ENCODE measurements at regions not wholly inside any gene's neighbourhood (a gene's known extent, or its start where the extent isn't known, plus 50 kb on each side); places are given as distances from the start of the nearest gene placed in this dataset.
"Not testable (repeated sequence)": the region's sequence is repeated elsewhere in the genome, so short reads cannot be mapped to it uniquely, and the experiment has no call there.

GRCh38 chr16:60367739-60368138 lies 1633.6 kb upstream of the GOT2 start:
- no peaks in the 10 kb centered on the region for H3K9me2 ChIP-seq (replicated peaks; ENCODE audit: insufficient read depth, low read length)
- H3K4me2 ChIP-seq (ENCODE audit: low read depth, low read length, poor library complexity, severe bottlenecking), result no peak overlapping the region
- no peak overlapping the region for H2AFZ ChIP-seq (ENCODE audit: low read depth, low read length, severe bottlenecking)
- no peaks in the 10 kb centered on the region for H3K9me3 ChIP-seq (ENCODE audit: insufficient read depth, low read length)
- H3F3A ChIP-seq (ENCODE audit: insufficient read depth), result no peaks in the 10 kb centered on the region
- H3K79me2 ChIP-seq (ENCODE audit: insufficient read depth, low read length), result no peaks in the 10 kb centered on the region
- TF ChIP-seq EZH2phosphoT487 (conservative IDR thresholded peaks at IDR 0.05; ENCODE audit: low read length), result no peak
- TF ChIP-seq, protein P1, sequence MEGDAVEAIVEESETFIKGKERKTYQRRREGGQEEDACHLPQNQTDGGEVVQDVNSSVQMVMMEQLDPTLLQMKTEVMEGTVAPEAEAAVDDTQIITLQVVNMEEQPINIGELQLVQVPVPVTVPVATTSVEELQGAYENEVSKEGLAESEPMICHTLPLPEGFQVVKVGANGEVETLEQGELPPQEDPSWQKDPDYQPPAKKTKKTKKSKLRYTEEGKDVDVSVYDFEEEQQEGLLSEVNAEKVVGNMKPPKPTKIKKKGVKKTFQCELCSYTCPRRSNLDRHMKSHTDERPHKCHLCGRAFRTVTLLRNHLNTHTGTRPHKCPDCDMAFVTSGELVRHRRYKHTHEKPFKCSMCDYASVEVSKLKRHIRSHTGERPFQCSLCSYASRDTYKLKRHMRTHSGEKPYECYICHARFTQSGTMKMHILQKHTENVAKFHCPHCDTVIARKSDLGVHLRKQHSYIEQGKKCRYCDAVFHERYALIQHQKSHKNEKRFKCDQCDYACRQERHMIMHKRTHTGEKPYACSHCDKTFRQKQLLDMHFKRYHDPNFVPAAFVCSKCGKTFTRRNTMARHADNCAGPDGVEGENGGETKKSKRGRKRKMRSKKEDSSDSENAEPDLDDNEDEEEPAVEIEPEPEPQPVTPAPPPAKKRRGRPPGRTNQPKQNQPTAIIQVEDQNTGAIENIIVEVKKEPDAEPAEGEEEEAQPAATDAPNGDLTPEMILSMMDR (IDR thresholded peaks at IDR 0.05; ENCODE audit: insufficient read depth, low read length, poor library complexity, severe bottlenecking), result no peak
- no peaks in the 10 kb centered on the region for H3K27me3 ChIP-seq (ENCODE audit: low read length)
- H3K36me3 ChIP-seq (ENCODE audit: low read length), result no peaks in the 10 kb centered on the region
- H3K9ac ChIP-seq (ENCODE audit: low read length), result no peak overlapping the region
- no peak overlapping the region for H3K27ac ChIP-seq (ENCODE audit: low read depth, low read length)
- no peaks in the 10 kb centered on the region for H4K20me1 ChIP-seq (ENCODE audit: low read depth, low read length)
- H3K4me3 ChIP-seq (ENCODE audit: insufficient read depth, low read length, poor library complexity, severe bottlenecking), result no peak overlapping the region

DNA sequence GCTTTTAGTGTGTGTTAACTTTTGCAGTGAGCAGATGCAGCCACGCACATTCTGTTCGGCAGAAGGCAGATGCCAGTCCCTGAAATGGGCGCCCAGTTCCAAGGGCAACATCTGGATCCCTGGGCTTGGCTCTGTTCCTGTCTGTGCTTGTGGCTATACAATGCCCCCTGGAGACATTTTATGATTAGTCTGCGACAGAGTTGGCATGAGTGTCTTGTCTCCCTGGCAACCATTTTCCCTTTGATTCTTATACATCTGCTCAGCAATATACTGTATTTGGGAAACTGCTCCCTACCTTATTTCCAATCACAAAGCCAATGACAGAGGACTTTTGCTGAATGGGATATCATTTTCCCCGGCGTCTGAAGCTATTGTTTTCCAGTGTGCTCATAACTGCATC lies 1629.5 kb upstream of the GOT2 start:
- Histone ChIP-seq H2AFZ (ENCODE audit: low read depth, low read length, severe bottlenecking) (no peak overlapping the region), H3K9me3 (ENCODE audit: insufficient read depth, low read length) (no peaks in the 10 kb centered on the region), H3K27ac (ENCODE audit: low read depth, low read length) (no peak overlapping the region), H3K36me3 (ENCODE audit: low read length) (no peaks in the 10 kb centered on the region), H3K9me2 (replicated peaks; ENCODE audit: insufficient read depth, low read length) (no peaks in the 10 kb centered on the region), H3K9ac (ENCODE audit: low read length) (no peak overlapping the region), H3F3A (ENCODE audit: insufficient read depth) (no peaks in the 10 kb centered on the region), H4K20me1 (ENCODE audit: low read depth, low read length) (no peaks in the 10 kb centered on the region), H3K4me2 (ENCODE audit: low read depth, low read length, poor library complexity, severe bottlenecking) (no peak overlapping the region), H3K79me2 (ENCODE audit: insufficient read depth, low read length) (no peaks in the 10 kb centered on the region), H3K27me3 (ENCODE audit: low read length) (no peaks in the 10 kb centered on the region), H3K4me3 (ENCODE audit: insufficient read depth, low read length, poor library complexity, severe bottlenecking) (no peak overlapping the region)
- TF ChIP-seq, protein P1 (IDR thresholded peaks at IDR 0.05; ENCODE audit: insufficient read depth, low read length, poor library complexity, severe bottlenecking), result no peak
- TF ChIP-seq EZH2phosphoT487 (conservative IDR thresholded peaks at IDR 0.05; ENCODE audit: low read length), result no peak

DNA sequence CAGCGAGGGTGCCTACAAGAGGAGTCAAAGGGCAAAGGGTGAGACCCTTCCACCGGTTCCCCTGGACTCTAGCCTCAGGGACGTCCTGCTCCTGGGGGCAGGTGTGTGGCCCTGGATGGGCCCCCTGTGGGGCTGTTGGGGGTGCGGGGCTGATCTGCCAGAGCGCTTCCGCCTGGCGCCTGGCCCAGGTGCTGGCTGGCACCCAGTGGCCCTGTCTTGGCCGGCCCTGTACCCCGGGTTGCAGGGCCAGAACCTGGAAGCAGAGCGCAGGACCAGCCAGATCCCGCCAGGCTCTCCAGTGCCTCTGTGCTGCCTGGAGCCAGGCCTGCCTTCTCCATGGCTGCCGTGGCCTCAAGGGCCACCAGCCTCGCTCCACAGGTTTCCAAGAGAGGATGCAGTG lies 1625.8 kb upstream of the GOT2 start:
- not testable (repeated sequence) for H3F3A ChIP-seq (ENCODE audit: insufficient read depth); H3K9ac ChIP-seq (ENCODE audit: low read length); H3K9me2 ChIP-seq (replicated peaks; ENCODE audit: insufficient read depth, low read length); H3K79me2 ChIP-seq (ENCODE audit: insufficient read depth, low read length); H3K4me2 ChIP-seq (ENCODE audit: low read depth, low read length, poor library complexity, severe bottlenecking); H3K4me3 ChIP-seq (ENCODE audit: insufficient read depth, low read length, poor library complexity, severe bottlenecking); H4K20me1 ChIP-seq (ENCODE audit: low read depth, low read length); H2AFZ ChIP-seq (ENCODE audit: low read depth, low read length, severe bottlenecking); H3K36me3 ChIP-seq (ENCODE audit: low read length); H3K9me3 ChIP-seq (ENCODE audit: insufficient read depth, low read length); H3K27me3 ChIP-seq (ENCODE audit: low read length); H3K27ac ChIP-seq (ENCODE audit: low read depth, low read length)

GRCh38 chr16:60359412-60359811 lies 1625.3 kb upstream of the GOT2 start:
- H3F3A ChIP-seq (ENCODE audit: insufficient read depth); H2AFZ ChIP-seq (ENCODE audit: low read depth, low read length, severe bottlenecking); H3K9me2 ChIP-seq (replicated peaks; ENCODE audit: insufficient read depth, low read length); H3K4me2 ChIP-seq (ENCODE audit: low read depth, low read length, poor library complexity, severe bottlenecking); H3K36me3 ChIP-seq (ENCODE audit: low read length); H3K9me3 ChIP-seq (ENCODE audit: insufficient read depth, low read length); H3K27me3 ChIP-seq (ENCODE audit: low read length); H3K27ac ChIP-seq (ENCODE audit: low read depth, low read length); H3K9ac ChIP-seq (ENCODE audit: low read length); H3K4me3 ChIP-seq (ENCODE audit: insufficient read depth, low read length, poor library complexity, severe bottlenecking); H4K20me1 ChIP-seq (ENCODE audit: low read depth, low read length); H3K79me2 ChIP-seq (ENCODE audit: insufficient read depth, low read length): not testable (repeated sequence)

- not testable (repeated sequence) for H3K4me2 ChIP-seq (ENCODE audit: low read depth, low read length, poor library complexity, severe bottlenecking); H3K27ac ChIP-seq (ENCODE audit: low read depth, low read length); H3F3A ChIP-seq (ENCODE audit: insufficient read depth); H3K27me3 ChIP-seq (ENCODE audit: low read length); H3K36me3 ChIP-seq (ENCODE audit: low read length); H3K9me2 ChIP-seq (replicated peaks; ENCODE audit: insufficient read depth, low read length); H4K20me1 ChIP-seq (ENCODE audit: low read depth, low read length); H3K79me2 ChIP-seq (ENCODE audit: insufficient read depth, low read length); H3K9me3 ChIP-seq (ENCODE audit: insufficient read depth, low read length); H3K9ac ChIP-seq (ENCODE audit: low read length); H2AFZ ChIP-seq (ENCODE audit: low read depth, low read length, severe bottlenecking); H3K4me3 ChIP-seq (ENCODE audit: insufficient read depth, low read length, poor library complexity, severe bottlenecking)
These were observed 1623.9 kb upstream of the GOT2 start for GRCh38 chr16:60357876-60358522.

Measured in SU-DHL-6 (cell line).